ENCODE measurements at regions not wholly inside any gene's neighbourhood (a gene's known extent, or its start where the extent isn't known, plus 50 kb on each side); places are given as distances from the start of the nearest gene placed in this dataset.

DNA sequence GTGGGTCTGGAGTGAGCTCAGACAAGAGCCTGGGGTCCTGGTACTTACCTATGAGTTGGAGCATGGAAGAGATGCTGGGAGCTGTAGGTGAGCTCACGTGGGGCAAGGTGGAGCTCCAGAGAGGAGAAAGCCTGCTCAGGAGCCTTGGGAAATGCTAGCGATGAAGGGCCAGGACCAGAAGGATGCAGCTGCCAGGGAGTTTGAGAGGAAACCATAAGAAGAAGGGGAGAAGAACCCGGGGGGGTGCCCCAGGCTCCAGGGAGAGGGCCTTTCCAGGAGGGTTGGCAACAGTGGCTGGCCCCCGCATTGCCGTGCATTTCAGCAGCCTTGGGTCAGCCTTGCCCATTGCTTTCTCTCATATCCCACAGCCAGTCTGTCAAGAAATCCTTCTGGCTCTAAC lies 268.7 kb downstream of the GLI2 start:
- TF ChIP-seq, protein P1, sequence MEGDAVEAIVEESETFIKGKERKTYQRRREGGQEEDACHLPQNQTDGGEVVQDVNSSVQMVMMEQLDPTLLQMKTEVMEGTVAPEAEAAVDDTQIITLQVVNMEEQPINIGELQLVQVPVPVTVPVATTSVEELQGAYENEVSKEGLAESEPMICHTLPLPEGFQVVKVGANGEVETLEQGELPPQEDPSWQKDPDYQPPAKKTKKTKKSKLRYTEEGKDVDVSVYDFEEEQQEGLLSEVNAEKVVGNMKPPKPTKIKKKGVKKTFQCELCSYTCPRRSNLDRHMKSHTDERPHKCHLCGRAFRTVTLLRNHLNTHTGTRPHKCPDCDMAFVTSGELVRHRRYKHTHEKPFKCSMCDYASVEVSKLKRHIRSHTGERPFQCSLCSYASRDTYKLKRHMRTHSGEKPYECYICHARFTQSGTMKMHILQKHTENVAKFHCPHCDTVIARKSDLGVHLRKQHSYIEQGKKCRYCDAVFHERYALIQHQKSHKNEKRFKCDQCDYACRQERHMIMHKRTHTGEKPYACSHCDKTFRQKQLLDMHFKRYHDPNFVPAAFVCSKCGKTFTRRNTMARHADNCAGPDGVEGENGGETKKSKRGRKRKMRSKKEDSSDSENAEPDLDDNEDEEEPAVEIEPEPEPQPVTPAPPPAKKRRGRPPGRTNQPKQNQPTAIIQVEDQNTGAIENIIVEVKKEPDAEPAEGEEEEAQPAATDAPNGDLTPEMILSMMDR (IDR thresholded peaks at IDR 0.05; ENCODE audit: poor library complexity), result no peak
- TF ChIP-seq EZH2phosphoT487 (IDR thresholded peaks at IDR 0.05; ENCODE audit: low read depth, severe bottlenecking, unreplicated experiment) (no peak), EZH2 (IDR thresholded peaks at IDR 0.05; ENCODE audit: borderline replicate concordance) (no peak)
